ENCODE measurements at regions not wholly inside any gene's neighbourhood (a gene's known extent, or its start where the extent isn't known, plus 50 kb on each side); places are given as distances from the start of the nearest gene placed in this dataset.

GRCh38 chr10:124248056-124249045, 155.0 kb upstream of the CHST15 start:
- no peak for DNase-seq (ENCODE audit: extremely low spot score in 2 of 2)
- intact Hi-C loops (cut with DNase I), result no loop called here

GRCh38 chr10:124245806-124246440, 152.5 kb upstream of the CHST15 start:
- peaks cover 6% of the 10 kb centered on the region for H3K4me1 ChIP-seq
- no peak for DNase-seq (ENCODE audit: extremely low spot score in 2 of 2)

More at GRCh38 chr10:124248056-124249045, 155.0 kb upstream of the CHST15 start:
- H3K36me3 ChIP-seq, result no peaks in the 10 kb centered on the region
- TF ChIP-seq POLR2A (IDR thresholded peaks at IDR 0.05), result no peak
- TF ChIP-seq POLR2AphosphoS5 (IDR thresholded peaks at IDR 0.05; ENCODE audit: insufficient read depth in 1 of 2, low read depth in 1 of 2), result no peak
- no peak for TF ChIP-seq CTCF (IDR thresholded peaks at IDR 0.05)
- H3K4me1 ChIP-seq, result peaks cover 6% of the 10 kb centered on the region
- no peaks in the 10 kb centered on the region for H3K9me3 ChIP-seq
- no peak overlapping the region for H3K4me3 ChIP-seq
- H3K27ac ChIP-seq, result no peak overlapping the region
- H3K27me3 ChIP-seq, result no peaks in the 10 kb centered on the region

GRCh38 chr10:124245191-124245590, 151.8 kb upstream of the CHST15 start:
- Histone ChIP-seq H3K27ac (no peak overlapping the region), H3K4me3 (no peak overlapping the region), H3K36me3 (no peaks in the 10 kb centered on the region), H3K9me3 (no peaks in the 10 kb centered on the region), H3K4me1 (peaks cover 6% of the 10 kb centered on the region), H3K27me3 (no peaks in the 10 kb centered on the region)
- no peak for TF ChIP-seq POLR2A (IDR thresholded peaks at IDR 0.05)
- no peak for TF ChIP-seq POLR2AphosphoS5 (IDR thresholded peaks at IDR 0.05; ENCODE audit: insufficient read depth in 1 of 2, low read depth in 1 of 2)
- TF ChIP-seq CTCF (IDR thresholded peaks at IDR 0.05), result no peak
- DNase-seq (ENCODE audit: extremely low spot score in 2 of 2), result no peak
- intact Hi-C loops (cut with DNase I), result no loop called here

More at GRCh38 chr10:124245806-124246440, 152.5 kb upstream of the CHST15 start:
- Histone ChIP-seq H3K27me3 (no peaks in the 10 kb centered on the region), H3K27ac (no peak overlapping the region), H3K36me3 (no peaks in the 10 kb centered on the region), H3K9me3 (no peaks in the 10 kb centered on the region), H3K4me3 (no peak overlapping the region)
- no peak for TF ChIP-seq POLR2AphosphoS5 (IDR thresholded peaks at IDR 0.05; ENCODE audit: insufficient read depth in 1 of 2, low read depth in 1 of 2)
- TF ChIP-seq POLR2A (IDR thresholded peaks at IDR 0.05), result no peak
- no peak for TF ChIP-seq CTCF (IDR thresholded peaks at IDR 0.05)
- intact Hi-C loops (cut with DNase I), result no loop called here

- DNase-seq (ENCODE audit: extremely low spot score in 2 of 2), result no peak
- Histone ChIP-seq H3K27me3 (no peaks in the 10 kb centered on the region), H3K9me3 (no peaks in the 10 kb centered on the region), H3K36me3 (no peaks in the 10 kb centered on the region), H3K4me3 (no peak overlapping the region), H3K4me1 (peaks cover under 1% of the 10 kb centered on the region), H3K27ac (no peak overlapping the region)
- intact Hi-C loops (cut with DNase I), result no loop called here
- TF ChIP-seq POLR2AphosphoS5 (IDR thresholded peaks at IDR 0.05; ENCODE audit: insufficient read depth in 1 of 2, low read depth in 1 of 2), result no peak
- TF ChIP-seq CTCF (IDR thresholded peaks at IDR 0.05), result no peak
- no peak for TF ChIP-seq POLR2A (IDR thresholded peaks at IDR 0.05)
Measured at GRCh38 chr10:124244256-124244877, 151.0 kb upstream of the CHST15 start.
